Kidney epithelial cell (primary cell): ENCODE measurements at regions not wholly inside any gene's neighbourhood (a gene's known extent, or its start where the extent isn't known, plus 50 kb on each side); places are given as distances from the start of the nearest gene placed in this dataset.

ENCODE experiments used
- DNase-seq: peaks from one replicate; pipeline ENCODE4 v3.0.0-alpha.2; 2010; ENCODE audit warnings: low read depth
- H3K27me3 ChIP-seq: 2 replicates; pipeline ENCODE4 v1.6.0; 2011; ENCODE audit warnings: low read length; ENCODE audit not compliant: control insufficient read depth, insufficient read depth
- H3K36me3 ChIP-seq: 2 replicates; pipeline ENCODE4 v1.5.1; 2011; ENCODE audit warnings: low read length; ENCODE audit not compliant: control insufficient read depth, insufficient read depth
- H3K4me3 ChIP-seq: 2 replicates; pipeline ENCODE4 v1.5.1; 2011; ENCODE audit warnings: low read depth, mild to moderate bottlenecking, control low read depth, low read length
- CTCF ChIP-seq: IDR thresholded peaks from 2 replicates; pipeline ENCODE4 v1.5.1; 2011; ENCODE audit warnings: mild to moderate bottlenecking, moderate library complexity, low read length, control low read depth, inconsistent platforms; ENCODE audit not compliant: insufficient read depth, poor library complexity, severe bottlenecking

GRCh38 chr13:50550151-50550550 is 293.3 kb downstream of the DLEU7 start:
- Histone ChIP-seq H3K36me3 (no peaks in the 10 kb centered on the region), H3K27me3 (no peaks in the 10 kb centered on the region), H3K4me3 (no peak overlapping the region)
- no peak for TF ChIP-seq CTCF
- DNase-seq, result no peak

- TF ChIP-seq CTCF, result no peak
- Histone ChIP-seq H3K4me3 (no peak overlapping the region), H3K36me3 (no peaks in the 10 kb centered on the region), H3K27me3 (no peaks in the 10 kb centered on the region)
- no peak for DNase-seq
These were observed 291.0 kb downstream of the DLEU7 start for GRCh38 chr13:50552424-50552966.

GRCh38 chr13:50561739-50562138 is 281.8 kb downstream of the DLEU7 start:
- H3K4me3 ChIP-seq, result no peak overlapping the region

GRCh38 chr13:50566646-50567045 is 276.8 kb downstream of the DLEU7 start:
- TF ChIP-seq CTCF, result no peak
- DNase-seq, result no peak
- Histone ChIP-seq H3K36me3 (no peaks in the 10 kb centered on the region), H3K27me3 (no peaks in the 10 kb centered on the region), H3K4me3 (no peak overlapping the region)

More at GRCh38 chr13:50561739-50562138, 281.8 kb downstream of the DLEU7 start:
- DNase-seq, result no peak
- no peaks in the 10 kb centered on the region for H3K27me3 ChIP-seq
- TF ChIP-seq CTCF, result no peak
- H3K36me3 ChIP-seq, result no peaks in the 10 kb centered on the region

GRCh38 chr13:50572129-50572528 is 271.4 kb downstream of the DLEU7 start:
- no peaks in the 10 kb centered on the region for H3K36me3 ChIP-seq
- no peaks in the 10 kb centered on the region for H3K27me3 ChIP-seq
- no peak for TF ChIP-seq CTCF
- no peak overlapping the region for H3K4me3 ChIP-seq
- DNase-seq, result no peak

GRCh38 chr13:50573066-50573465 is 270.4 kb downstream of the DLEU7 start:
- TF ChIP-seq CTCF, result no peak
- no peaks in the 10 kb centered on the region for H3K27me3 ChIP-seq

More at GRCh38 chr13:50573066-50573465, 270.4 kb downstream of the DLEU7 start:
- DNase-seq, result no peak
- H3K4me3 ChIP-seq, result no peak overlapping the region
- no peaks in the 10 kb centered on the region for H3K36me3 ChIP-seq
